ENCODE measurements at regions not wholly inside any gene's neighbourhood (a gene's known extent, or its start where the extent isn't known, plus 50 kb on each side); places are given as distances from the start of the nearest gene placed in this dataset.

DNA sequence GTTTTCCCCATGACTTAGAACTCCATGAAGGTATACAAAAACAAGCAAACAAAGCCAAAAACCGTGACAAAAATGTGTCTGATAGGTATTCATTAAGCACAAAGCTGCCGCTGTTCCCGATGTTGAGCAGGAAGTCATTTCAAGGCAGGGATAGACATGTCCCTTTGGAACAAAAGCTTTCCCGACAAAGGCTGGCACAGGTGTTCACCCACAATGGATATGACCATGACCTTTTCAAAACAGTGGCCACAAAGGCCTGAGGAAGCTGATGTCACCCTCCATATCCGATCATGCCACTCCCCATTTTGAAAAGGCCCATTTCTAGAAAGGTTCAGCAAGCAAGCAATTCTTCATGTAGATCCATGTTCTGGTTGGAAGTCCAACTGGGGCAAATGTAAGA lies 279.1 kb downstream of the BTG1 start:
- WGBS (ENCODE audit: low lambda C conversion rate, missing lambda C conversion rate), result 92% methylated on average over 5 of the region's 5 CpGs
- no peak overlapping the region for H2AFZ ChIP-seq
- H3K27ac ChIP-seq, result no peak overlapping the region
- no peaks in the 10 kb centered on the region for H3K27me3 ChIP-seq
- H3K4me3 ChIP-seq, result no peak overlapping the region
- no peaks in the 10 kb centered on the region for H3K9me3 ChIP-seq (ENCODE audit: low read depth)
- H3K36me3 ChIP-seq (replicated peaks; ENCODE audit: insufficient read depth, low read depth), result no peaks in the 10 kb centered on the region
- no peaks in the 10 kb centered on the region for H3K9me2 ChIP-seq (replicated peaks; ENCODE audit: insufficient read depth)
- TF ChIP-seq EZH2phosphoT487 (IDR thresholded peaks at IDR 0.05; ENCODE audit: low read depth, severe bottlenecking, unreplicated experiment) (no peak), EZH2 (IDR thresholded peaks at IDR 0.05; ENCODE audit: borderline replicate concordance) (no peak)
- TF ChIP-seq, protein P1, sequence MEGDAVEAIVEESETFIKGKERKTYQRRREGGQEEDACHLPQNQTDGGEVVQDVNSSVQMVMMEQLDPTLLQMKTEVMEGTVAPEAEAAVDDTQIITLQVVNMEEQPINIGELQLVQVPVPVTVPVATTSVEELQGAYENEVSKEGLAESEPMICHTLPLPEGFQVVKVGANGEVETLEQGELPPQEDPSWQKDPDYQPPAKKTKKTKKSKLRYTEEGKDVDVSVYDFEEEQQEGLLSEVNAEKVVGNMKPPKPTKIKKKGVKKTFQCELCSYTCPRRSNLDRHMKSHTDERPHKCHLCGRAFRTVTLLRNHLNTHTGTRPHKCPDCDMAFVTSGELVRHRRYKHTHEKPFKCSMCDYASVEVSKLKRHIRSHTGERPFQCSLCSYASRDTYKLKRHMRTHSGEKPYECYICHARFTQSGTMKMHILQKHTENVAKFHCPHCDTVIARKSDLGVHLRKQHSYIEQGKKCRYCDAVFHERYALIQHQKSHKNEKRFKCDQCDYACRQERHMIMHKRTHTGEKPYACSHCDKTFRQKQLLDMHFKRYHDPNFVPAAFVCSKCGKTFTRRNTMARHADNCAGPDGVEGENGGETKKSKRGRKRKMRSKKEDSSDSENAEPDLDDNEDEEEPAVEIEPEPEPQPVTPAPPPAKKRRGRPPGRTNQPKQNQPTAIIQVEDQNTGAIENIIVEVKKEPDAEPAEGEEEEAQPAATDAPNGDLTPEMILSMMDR (IDR thresholded peaks at IDR 0.05; ENCODE audit: poor library complexity), result no peak
- DNase-seq (ENCODE audit: low spot score), result no peak
- no peaks in the 10 kb centered on the region for H3K4me1 ChIP-seq (ENCODE audit: insufficient read depth)
- H3K4me2 ChIP-seq, result no peak overlapping the region
- no peaks in the 10 kb centered on the region for H4K20me1 ChIP-seq (ENCODE audit: insufficient read depth, poor library complexity, severe bottlenecking)
- no peaks in the 10 kb centered on the region for H3K79me2 ChIP-seq

DNA sequence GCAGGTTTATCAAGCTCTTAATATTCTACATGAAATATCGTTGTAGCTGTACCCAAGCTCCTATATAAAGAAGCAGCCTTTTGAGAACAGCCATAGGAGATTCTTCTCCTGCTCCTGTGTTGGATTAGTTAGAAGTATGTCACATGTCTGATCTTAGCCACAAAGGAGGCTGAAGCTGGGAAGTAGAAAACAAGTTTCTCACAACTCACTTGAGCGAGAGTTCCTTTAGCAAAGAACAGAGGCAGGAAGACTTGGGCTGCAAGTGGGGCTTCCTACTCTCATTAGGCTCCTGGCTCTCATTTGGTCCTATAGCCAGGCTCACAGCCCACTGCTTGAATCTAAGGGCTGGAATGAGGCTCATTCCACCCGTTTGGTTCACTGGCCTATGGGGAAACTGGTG lies 281.9 kb downstream of the BTG1 start:
- Histone ChIP-seq H3K4me1 (ENCODE audit: insufficient read depth) (no peaks in the 10 kb centered on the region), H3K9me2 (replicated peaks; ENCODE audit: insufficient read depth) (no peaks in the 10 kb centered on the region), H3K4me3 (no peak overlapping the region), H3K27me3 (no peaks in the 10 kb centered on the region), H2AFZ (no peak overlapping the region), H3K9me3 (ENCODE audit: low read depth) (no peaks in the 10 kb centered on the region), H3K36me3 (replicated peaks; ENCODE audit: insufficient read depth, low read depth) (no peaks in the 10 kb centered on the region), H3K79me2 (no peaks in the 10 kb centered on the region), H3K4me2 (no peak overlapping the region), H4K20me1 (ENCODE audit: insufficient read depth, poor library complexity, severe bottlenecking) (no peaks in the 10 kb centered on the region), H3K27ac (no peak overlapping the region)
- TF ChIP-seq, protein P1 (IDR thresholded peaks at IDR 0.05; ENCODE audit: poor library complexity), result no peak
- no peak for TF ChIP-seq EZH2phosphoT487 (IDR thresholded peaks at IDR 0.05; ENCODE audit: low read depth, severe bottlenecking, unreplicated experiment)
- TF ChIP-seq EZH2 (IDR thresholded peaks at IDR 0.05; ENCODE audit: borderline replicate concordance), result no peak
- 92% methylated on average over 3 of the region's 3 CpGs for WGBS (ENCODE audit: low lambda C conversion rate, missing lambda C conversion rate)
- DNase-seq (ENCODE audit: low spot score), result no peak

DNA sequence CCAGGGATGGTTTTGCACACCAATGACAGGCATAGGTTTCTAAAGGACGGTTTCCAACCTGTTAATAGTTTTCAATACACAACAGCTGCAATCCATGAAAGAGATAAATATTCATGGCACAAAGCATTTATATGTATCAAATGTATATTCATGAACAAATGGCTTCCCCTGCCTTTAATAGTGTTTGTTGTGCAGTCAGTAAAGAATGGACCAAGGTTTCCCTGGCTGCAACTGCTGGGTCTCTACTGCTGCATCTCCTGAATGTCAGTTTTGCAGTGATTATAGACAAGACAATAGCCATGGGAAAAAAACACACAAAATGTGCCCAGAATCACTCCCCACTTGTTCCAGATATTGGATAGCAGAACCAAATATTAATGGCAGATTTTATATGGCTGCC lies 284.1 kb downstream of the BTG1 start:
- no peak overlapping the region for H3K4me2 ChIP-seq
- no peak for TF ChIP-seq EZH2phosphoT487 (IDR thresholded peaks at IDR 0.05; ENCODE audit: low read depth, severe bottlenecking, unreplicated experiment)
- TF ChIP-seq EZH2 (IDR thresholded peaks at IDR 0.05; ENCODE audit: borderline replicate concordance), result no peak
- TF ChIP-seq, protein P1 (IDR thresholded peaks at IDR 0.05; ENCODE audit: poor library complexity), result no peak
- H3K4me1 ChIP-seq (ENCODE audit: insufficient read depth), result no peaks in the 10 kb centered on the region
- no peak overlapping the region for H2AFZ ChIP-seq
- H3K4me3 ChIP-seq, result no peak overlapping the region
- DNase-seq (ENCODE audit: low spot score), result no peak
- no peaks in the 10 kb centered on the region for H4K20me1 ChIP-seq (ENCODE audit: insufficient read depth, poor library complexity, severe bottlenecking)
- H3K79me2 ChIP-seq, result no peaks in the 10 kb centered on the region
- no peaks in the 10 kb centered on the region for H3K9me2 ChIP-seq (replicated peaks; ENCODE audit: insufficient read depth)
- 73% methylated on average over 1 of the region's 1 CpG for WGBS (ENCODE audit: low lambda C conversion rate, missing lambda C conversion rate)
- no peak overlapping the region for H3K27ac ChIP-seq
- H3K9me3 ChIP-seq (ENCODE audit: low read depth), result no peaks in the 10 kb centered on the region
- no peaks in the 10 kb centered on the region for H3K36me3 ChIP-seq (replicated peaks; ENCODE audit: insufficient read depth, low read depth)
- no peaks in the 10 kb centered on the region for H3K27me3 ChIP-seq

DNA sequence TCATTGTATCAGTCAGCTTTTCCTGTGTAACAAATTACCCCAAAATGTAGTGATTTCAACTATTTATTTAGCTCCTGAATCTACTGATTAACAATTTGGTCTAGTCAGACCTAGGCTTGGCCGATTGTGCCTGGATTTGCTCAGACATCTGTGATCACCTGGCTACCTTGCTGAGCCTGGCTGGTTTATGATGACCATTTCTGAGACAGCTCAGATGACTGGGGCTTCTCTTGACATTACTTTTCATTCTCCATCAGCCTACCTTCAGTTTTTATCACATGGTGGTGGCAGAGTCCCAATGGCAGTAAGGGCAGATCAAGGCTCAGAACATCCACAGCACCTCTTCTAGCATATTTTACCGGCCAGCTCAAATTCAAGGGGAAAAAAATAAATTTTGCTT lies 286.3 kb downstream of the BTG1 start:
- Histone ChIP-seq H3K27me3 (no peaks in the 10 kb centered on the region), H3K4me3 (no peak overlapping the region), H3K27ac (no peak overlapping the region), H3K79me2 (no peaks in the 10 kb centered on the region), H3K4me1 (ENCODE audit: insufficient read depth) (no peaks in the 10 kb centered on the region), H2AFZ (no peak overlapping the region), H3K36me3 (replicated peaks; ENCODE audit: insufficient read depth, low read depth) (no peaks in the 10 kb centered on the region), H4K20me1 (ENCODE audit: insufficient read depth, poor library complexity, severe bottlenecking) (no peaks in the 10 kb centered on the region), H3K9me3 (ENCODE audit: low read depth) (no peaks in the 10 kb centered on the region), H3K4me2 (no peak overlapping the region), H3K9me2 (replicated peaks; ENCODE audit: insufficient read depth) (no peaks in the 10 kb centered on the region)
- 98% methylated on average over 2 of the region's 2 CpGs for WGBS (ENCODE audit: low lambda C conversion rate, missing lambda C conversion rate)
- DNase-seq (ENCODE audit: low spot score), result no peak
- no peak for TF ChIP-seq EZH2phosphoT487 (IDR thresholded peaks at IDR 0.05; ENCODE audit: low read depth, severe bottlenecking, unreplicated experiment)
- TF ChIP-seq, protein P1 (IDR thresholded peaks at IDR 0.05; ENCODE audit: poor library complexity), result no peak

Data from hepatocyte (in vitro differentiated cells).